Bronchial epithelial cell (primary cell): ENCODE measurements at regions not wholly inside any gene's neighbourhood (a gene's known extent, or its start where the extent isn't known, plus 50 kb on each side); places are given as distances from the start of the nearest gene placed in this dataset.

Experiments used
- DNase-seq: peaks from one replicate; pipeline ENCODE4 v3.0.0-alpha.2; 2010; ENCODE audit warnings: low read depth
- FAIRE-seq: peaks from 2 replicates; lab custom pipeline; 2011; peaks lifted over from hg19 to GRCh38; lab: Jason Lieb, UNC
- H3K27me3 ChIP-seq: 2 replicates; pipeline ENCODE4 v1.5.1; 2011; ENCODE audit warnings: low read length; ENCODE audit not compliant: control insufficient read depth, insufficient read depth
- H3K36me3 ChIP-seq: 2 replicates; pipeline ENCODE4 v1.5.1; 2011; ENCODE audit warnings: low read length; ENCODE audit not compliant: control insufficient read depth, insufficient read depth
- H3K4me3 ChIP-seq: 2 replicates; pipeline ENCODE4 v1.5.1; 2011; ENCODE audit warnings: mild to moderate bottlenecking, low read depth, low read length, control low read depth
- TF ChIP-seq, protein P1 (sequence below): IDR thresholded peaks from 2 replicates; pipeline ENCODE4 v1.5.1; 2011; ENCODE audit warnings: mild to moderate bottlenecking, moderate library complexity, low read length, control low read depth, inconsistent platforms; ENCODE audit not compliant: insufficient read depth, severe bottlenecking

DNA sequence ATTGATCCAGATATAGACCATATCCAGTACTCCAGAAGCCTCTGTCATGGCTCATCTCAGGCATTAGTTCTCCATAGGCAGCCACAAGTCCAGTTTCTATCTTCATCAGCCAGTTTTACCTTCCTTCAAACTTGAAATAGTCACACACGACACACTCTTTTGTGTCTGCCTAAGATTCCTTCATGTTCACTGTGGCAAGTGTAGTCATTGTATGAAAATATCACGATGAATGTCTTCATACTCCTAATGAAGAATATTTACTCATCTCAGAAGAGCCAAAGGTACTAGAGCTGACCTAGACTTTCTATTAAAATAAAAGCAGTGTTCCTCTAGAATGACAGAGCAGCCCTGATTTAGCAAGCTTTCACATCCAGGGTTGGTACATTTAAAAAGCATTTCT, 230.7 kb downstream of the SNX13 start:
- TF ChIP-seq, protein P1, sequence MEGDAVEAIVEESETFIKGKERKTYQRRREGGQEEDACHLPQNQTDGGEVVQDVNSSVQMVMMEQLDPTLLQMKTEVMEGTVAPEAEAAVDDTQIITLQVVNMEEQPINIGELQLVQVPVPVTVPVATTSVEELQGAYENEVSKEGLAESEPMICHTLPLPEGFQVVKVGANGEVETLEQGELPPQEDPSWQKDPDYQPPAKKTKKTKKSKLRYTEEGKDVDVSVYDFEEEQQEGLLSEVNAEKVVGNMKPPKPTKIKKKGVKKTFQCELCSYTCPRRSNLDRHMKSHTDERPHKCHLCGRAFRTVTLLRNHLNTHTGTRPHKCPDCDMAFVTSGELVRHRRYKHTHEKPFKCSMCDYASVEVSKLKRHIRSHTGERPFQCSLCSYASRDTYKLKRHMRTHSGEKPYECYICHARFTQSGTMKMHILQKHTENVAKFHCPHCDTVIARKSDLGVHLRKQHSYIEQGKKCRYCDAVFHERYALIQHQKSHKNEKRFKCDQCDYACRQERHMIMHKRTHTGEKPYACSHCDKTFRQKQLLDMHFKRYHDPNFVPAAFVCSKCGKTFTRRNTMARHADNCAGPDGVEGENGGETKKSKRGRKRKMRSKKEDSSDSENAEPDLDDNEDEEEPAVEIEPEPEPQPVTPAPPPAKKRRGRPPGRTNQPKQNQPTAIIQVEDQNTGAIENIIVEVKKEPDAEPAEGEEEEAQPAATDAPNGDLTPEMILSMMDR, result no peak

DNA sequence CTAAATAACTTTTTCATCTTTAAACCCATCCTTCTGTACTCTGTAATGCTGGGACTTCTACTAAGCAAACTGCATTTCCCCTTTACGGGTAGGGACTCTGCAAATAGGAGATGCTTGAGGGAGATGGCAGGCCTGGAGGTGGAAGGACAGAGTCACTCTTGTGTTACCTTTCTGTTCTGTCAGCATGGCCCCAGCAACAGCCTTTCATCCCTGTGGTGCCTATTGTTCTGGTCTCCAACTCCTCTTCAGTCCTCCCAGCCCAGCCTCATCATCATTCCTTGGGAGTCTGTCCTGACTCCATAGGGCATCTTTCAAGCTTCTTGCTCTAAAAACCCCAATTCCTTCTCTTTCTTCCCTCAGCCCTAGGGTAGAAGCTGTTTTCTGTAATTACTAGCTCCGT, 230.0 kb downstream of the SNX13 start:
- no peak overlapping the region for H3K4me3 ChIP-seq
- H3K27me3 ChIP-seq, result no peaks in the 10 kb centered on the region
- H3K36me3 ChIP-seq, result no peaks in the 10 kb centered on the region
- TF ChIP-seq, protein P1, result no peak
- FAIRE-seq (no peak), DNase-seq (no peak)

More for the DNA sequence above, 230.7 kb downstream of the SNX13 start:
- H3K4me3 ChIP-seq, result no peak overlapping the region
- FAIRE-seq (no peak), DNase-seq (no peak)
- H3K36me3 ChIP-seq, result no peaks in the 10 kb centered on the region
- H3K27me3 ChIP-seq, result no peaks in the 10 kb centered on the region

DNA sequence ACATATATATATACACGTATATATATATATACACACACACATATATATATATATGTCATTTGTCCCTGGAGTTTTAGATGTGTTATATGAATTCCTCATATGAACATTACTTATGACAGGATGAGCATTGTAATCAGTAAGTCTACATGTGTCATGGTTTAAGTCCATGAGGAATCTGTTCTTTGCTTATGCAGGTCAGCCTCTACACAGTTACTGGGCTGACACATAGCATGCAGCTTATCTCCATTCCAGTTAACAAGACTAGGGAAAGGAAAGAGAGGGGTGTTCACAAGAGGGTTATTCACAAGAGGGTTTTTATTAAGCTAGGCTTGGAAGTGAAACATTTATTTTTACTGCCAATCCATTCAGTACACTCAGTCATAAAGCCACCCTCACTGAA, 226.7 kb downstream of the SNX13 start:
- FAIRE-seq (no peak), DNase-seq (no peak)
- H3K4me3 ChIP-seq, result no peak overlapping the region
- H3K27me3 ChIP-seq, result no peaks in the 10 kb centered on the region
- H3K36me3 ChIP-seq, result no peaks in the 10 kb centered on the region
- TF ChIP-seq, protein P1, result no peak

DNA sequence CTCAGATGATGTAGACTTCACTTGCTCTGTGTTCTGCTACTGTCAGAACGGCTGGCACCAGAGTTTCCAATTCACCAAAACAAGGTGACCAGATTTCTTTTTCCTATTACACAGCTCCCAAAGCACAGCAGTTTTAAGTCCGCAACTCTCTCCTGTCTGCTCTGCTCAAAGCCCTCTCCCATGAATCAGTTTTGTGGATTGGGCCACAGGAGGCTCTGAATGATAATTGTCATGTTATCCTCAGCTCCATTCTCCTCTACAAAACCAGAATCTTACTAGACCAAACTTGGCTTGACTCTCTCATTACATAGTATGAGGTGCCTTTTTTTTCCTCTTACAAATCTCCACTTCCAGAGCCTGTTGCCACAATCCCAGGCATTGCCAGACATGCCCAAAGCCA, 223.5 kb downstream of the SNX13 start:
- DNase-seq, result peak; percentile 23
- peak; percentile 50 for FAIRE-seq
- TF ChIP-seq, protein P1, result no peak
- Histone ChIP-seq H3K36me3 (no peaks in the 10 kb centered on the region), H3K27me3 (no peaks in the 10 kb centered on the region), H3K4me3 (no peak overlapping the region)

DNA sequence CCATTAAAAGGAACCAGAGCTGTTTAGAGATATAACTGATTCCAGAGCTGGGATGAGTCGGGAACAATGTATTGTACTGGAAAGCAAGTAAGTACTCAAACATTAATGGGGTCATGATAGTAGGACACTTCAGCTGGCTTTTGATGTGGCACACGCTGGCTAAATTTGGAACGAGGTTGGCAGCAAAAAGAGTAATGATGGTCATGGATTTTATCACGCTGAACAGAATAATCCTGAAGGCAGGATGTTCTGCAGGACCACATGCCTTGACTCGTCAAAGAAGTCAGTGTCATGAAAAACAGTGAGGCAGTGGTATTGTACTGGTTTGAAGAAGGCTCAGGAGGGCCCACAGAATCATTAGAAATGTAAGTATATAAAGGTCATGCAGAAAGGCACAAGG, 220.3 kb downstream of the SNX13 start:
- H3K4me3 ChIP-seq, result no peak overlapping the region
- no peak for FAIRE-seq

More for the DNA sequence above, 220.3 kb downstream of the SNX13 start:
- H3K36me3 ChIP-seq, result no peaks in the 10 kb centered on the region
- peak; percentile 25 for DNase-seq
- no peaks in the 10 kb centered on the region for H3K27me3 ChIP-seq
- TF ChIP-seq, protein P1, result no peak
